ENCODE measurements at regions not wholly inside any gene's neighbourhood (a gene's known extent, or its start where the extent isn't known, plus 50 kb on each side); places are given as distances from the start of the nearest gene placed in this dataset.

GRCh38 chr4:10816571-10816970 lies 132.0 kb upstream of the CLNK start:
- ATAC-seq (no peak), DNase-seq (no peak)
- intact Hi-C loops (cut with DNase I) = no loop called here
- H3K27ac ChIP-seq = no peak overlapping the region
- H3K27me3 ChIP-seq = no peaks in the 10 kb centered on the region
- H3K36me3 ChIP-seq = no peaks in the 10 kb centered on the region
- no peaks in the 10 kb centered on the region for H3K4me1 ChIP-seq
- TF ChIP-seq CTCF (IDR thresholded peaks at IDR 0.05) = no peak
- no peak overlapping the region for H3K4me3 ChIP-seq
- H3K9me3 ChIP-seq = no peaks in the 10 kb centered on the region

GRCh38 chr4:10811991-10812390 lies 127.4 kb upstream of the CLNK start:
- no peaks in the 10 kb centered on the region for H3K9me3 ChIP-seq
- intact Hi-C loops (cut with DNase I) = no loop called here
- H3K4me1 ChIP-seq = no peaks in the 10 kb centered on the region
- H3K36me3 ChIP-seq = no peaks in the 10 kb centered on the region
- DNase-seq (no peak), ATAC-seq (no peak)
- no peak overlapping the region for H3K4me3 ChIP-seq
- TF ChIP-seq CTCF (IDR thresholded peaks at IDR 0.05) = no peak
- H3K27ac ChIP-seq = no peak overlapping the region
- H3K27me3 ChIP-seq = no peaks in the 10 kb centered on the region

- Histone ChIP-seq H3K27me3 (no peaks in the 10 kb centered on the region), H3K9me3 (no peaks in the 10 kb centered on the region), H3K4me1 (no peaks in the 10 kb centered on the region), H3K27ac (no peak overlapping the region), H3K4me3 (no peak overlapping the region), H3K36me3 (no peaks in the 10 kb centered on the region)
- ATAC-seq (no peak), DNase-seq (no peak)
- intact Hi-C loops (cut with DNase I) = no loop called here
- TF ChIP-seq CTCF (IDR thresholded peaks at IDR 0.05) = no peak
These were observed 125.8 kb upstream of the CLNK start for GRCh38 chr4:10810411-10810810.

- no peak for ATAC-seq
- TF ChIP-seq CTCF (IDR thresholded peaks at IDR 0.05) = no peak
These were observed 125.3 kb upstream of the CLNK start for GRCh38 chr4:10809905-10810304.

GRCh38 chr4:10808591-10808990 lies 124.0 kb upstream of the CLNK start:
- no peaks in the 10 kb centered on the region for H3K27me3 ChIP-seq
- no peak overlapping the region for H3K27ac ChIP-seq
- no peak for ATAC-seq
- no peaks in the 10 kb centered on the region for H3K36me3 ChIP-seq
- no peaks in the 10 kb centered on the region for H3K4me1 ChIP-seq
- intact Hi-C loops (cut with DNase I) = no loop called here
- H3K9me3 ChIP-seq = no peaks in the 10 kb centered on the region
- no peak for DNase-seq
- no peak for TF ChIP-seq CTCF (IDR thresholded peaks at IDR 0.05)
- H3K4me3 ChIP-seq = no peak overlapping the region

More at GRCh38 chr4:10809905-10810304, 125.3 kb upstream of the CLNK start:
- no peaks in the 10 kb centered on the region for H3K9me3 ChIP-seq
- DNase-seq = no peak
- H3K27me3 ChIP-seq = no peaks in the 10 kb centered on the region
- intact Hi-C loops (cut with DNase I) = no loop called here
- H3K4me3 ChIP-seq = no peak overlapping the region
- H3K27ac ChIP-seq = no peak overlapping the region
- no peaks in the 10 kb centered on the region for H3K36me3 ChIP-seq
- H3K4me1 ChIP-seq = no peaks in the 10 kb centered on the region

- DNase-seq = no peak
- ATAC-seq = no peak
- Histone ChIP-seq H3K36me3 (no peaks in the 10 kb centered on the region), H3K4me3 (no peak overlapping the region), H3K9me3 (no peaks in the 10 kb centered on the region), H3K27me3 (no peaks in the 10 kb centered on the region), H3K27ac (no peak overlapping the region), H3K4me1 (no peaks in the 10 kb centered on the region)
- intact Hi-C loops (cut with DNase I) = no loop called here
- TF ChIP-seq CTCF (IDR thresholded peaks at IDR 0.05) = no peak
These were observed 122.5 kb upstream of the CLNK start for GRCh38 chr4:10806953-10807645.
